GM19351 (cell line): ENCODE measurements at regions not wholly inside any gene's neighbourhood (a gene's known extent, or its start where the extent isn't known, plus 50 kb on each side); places are given as distances from the start of the nearest gene placed in this dataset.
"Not testable (repeated sequence)": the region's sequence is repeated elsewhere in the genome, so short reads cannot be mapped to it uniquely, and the experiment has no call there.

ENCODE experiments used
- ATAC-seq: cut with Tn5 transposase; IDR thresholded peaks from one replicate; pipeline ENCODE4 v1.9.1; 2021; ENCODE audit warnings: mild to moderate bottlenecking, moderate library complexity; ENCODE audit not compliant: unreplicated experiment

GRCh38 chr4:73671348-73671747, 51.1 kb upstream of the RASSF6 start:
- not testable (repeated sequence) for ATAC-seq

- ATAC-seq, result no peak
These were observed 53.0 kb upstream of the RASSF6 start for GRCh38 chr4:73673286-73673685.

- ATAC-seq, result no peak
These were observed 54.2 kb upstream of the RASSF6 start for GRCh38 chr4:73674451-73674919.

- ATAC-seq, result no peak
These were observed 55.4 kb upstream of the RASSF6 start for GRCh38 chr4:73675623-73676022.

GRCh38 chr4:73676136-73676535, 55.9 kb upstream of the RASSF6 start:
- ATAC-seq, result no peak

- ATAC-seq, result peak; percentile 44
These were observed 56.7 kb upstream of the RASSF6 start for GRCh38 chr4:73676861-73677323.

GRCh38 chr4:73679836-73680235, 59.6 kb upstream of the RASSF6 start:
- no peak for ATAC-seq

GRCh38 chr4:73681776-73682175, 58.6 kb upstream of the CXCL8 start:
- ATAC-seq, result no peak

- ATAC-seq, result no peak
These were observed 57.9 kb upstream of the CXCL8 start for GRCh38 chr4:73682508-73682907.

GRCh38 chr4:73683033-73683432, 57.3 kb upstream of the CXCL8 start:
- ATAC-seq, result no peak

- no peak for ATAC-seq
These were observed 56.9 kb upstream of the CXCL8 start for GRCh38 chr4:73683456-73683855.

GRCh38 chr4:73684097-73684496, 56.3 kb upstream of the CXCL8 start:
- ATAC-seq, result no peak

GRCh38 chr4:73685052-73685451, 55.3 kb upstream of the CXCL8 start:
- ATAC-seq, result no peak

- ATAC-seq, result no peak
These were observed 52.9 kb upstream of the CXCL8 start for GRCh38 chr4:73687421-73687820.

GRCh38 chr4:73690051-73690738, 50.2 kb upstream of the CXCL8 start:
- no peak for ATAC-seq
